Body of pancreas (tissue), 4 donors: ENCODE measurements at regions not wholly inside any gene's neighbourhood (a gene's known extent, or its start where the extent isn't known, plus 50 kb on each side); places are given as distances from the start of the nearest gene placed in this dataset.

Experiments
- CTCF ChIP-seq, 7 experiments: fragments of 450-650 bp in 4 of 7; fragments of 200-600 bp in 3 of 7; sonication (generic) in 3 of 7; IDR thresholded peaks; one replicate each; pipeline ENCODE4 v1.5.1; 2016 to 2019; ENCODE audit warnings: antibody characterized with exemption in 7 of 7
- POLR2A ChIP-seq, 3 donors: fragments of 450-650 bp; IDR thresholded peaks; one replicate each; pipeline ENCODE4 v1.6.1; 2016; ENCODE audit warnings: antibody characterized with exemption in 3 of 3, mild to moderate bottlenecking in 2 of 3

- TF ChIP-seq POLR2A (IDR thresholded peaks at IDR 0.05) = no peak
- no peak for TF ChIP-seq CTCF (IDR thresholded peaks at IDR 0.05)
Measured at GRCh38 chr10:55628260-55628701, 732.8 kb downstream of the ZWINT start.
